ENCODE measurements at regions not wholly inside any gene's neighbourhood (a gene's known extent, or its start where the extent isn't known, plus 50 kb on each side); places are given as distances from the start of the nearest gene placed in this dataset.

DNA sequence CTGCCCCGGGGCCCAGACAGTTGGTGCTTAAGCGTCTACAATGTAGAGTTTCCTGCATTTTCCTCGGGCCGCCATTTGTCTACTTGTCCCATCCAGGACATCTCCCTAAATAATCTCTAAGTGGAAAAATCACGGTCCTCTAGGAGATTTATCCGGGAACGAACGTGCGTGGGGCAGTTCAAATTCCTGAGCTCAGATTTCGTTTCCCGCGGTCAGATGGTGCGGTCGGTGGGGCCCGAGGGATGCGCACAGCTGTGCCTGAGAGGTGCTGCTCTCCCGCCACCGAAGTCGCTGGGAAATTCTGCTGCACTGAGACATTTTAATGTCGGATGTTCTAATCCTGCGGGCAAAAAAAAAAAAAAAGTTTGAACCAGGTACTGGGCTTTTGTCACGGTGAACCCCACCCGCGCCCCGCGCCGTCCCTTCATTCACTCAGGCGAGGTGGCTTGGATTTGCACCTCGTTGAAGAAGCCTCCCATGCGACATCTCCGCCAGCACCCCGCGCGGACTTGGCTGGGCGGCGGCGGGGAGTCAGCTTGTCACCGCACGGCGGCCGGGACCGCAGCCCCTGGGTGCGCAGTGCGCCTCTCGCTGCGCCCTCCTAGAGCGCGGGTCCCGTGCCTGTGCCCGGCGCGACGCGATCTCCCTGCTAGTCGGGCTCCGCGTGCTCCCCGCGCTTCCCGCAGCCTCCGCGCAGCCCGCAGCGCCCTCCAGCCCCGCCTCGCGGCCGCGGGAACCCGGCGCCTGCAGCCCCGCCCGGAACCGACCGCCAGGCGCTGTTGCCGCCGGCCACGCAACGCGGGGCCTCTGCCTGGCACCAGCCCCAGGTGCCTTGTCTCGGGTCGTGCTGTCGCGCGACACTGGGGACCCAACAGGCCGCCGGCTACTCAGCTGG, 191.9 kb upstream of the TCF4 start (continued):
- TF ChIP-seq RAD21 (CRISPR knock-in tag; conservative IDR thresholded peaks at IDR 0.05 in 1 of 2, IDR thresholded peaks at IDR 0.05 in 1 of 2) (peak; percentile 27 to 35; a peak in 3 of 4 replicates), PHB (CRISPR knock-in tag; IDR thresholded peaks at IDR 0.05) (no peak), CXXC5 (CRISPR knock-in tag; IDR thresholded peaks at IDR 0.05) (peak; percentile 69), MAZ (CRISPR knock-in tag; conservative IDR thresholded peaks at IDR 0.05 in 1 of 2, IDR thresholded peaks at IDR 0.05 in 1 of 2) (peak in 1 of 2 experiments; percentile 37; a peak in 1 of 4 replicates), TAF1 (IDR thresholded peaks at IDR 0.05; ENCODE audit: control insufficient read depth, extremely low read depth, insufficient read depth, low read length, severe bottlenecking) (no peak), FOXO4 (CRISPR knock-in tag; IDR thresholded peaks at IDR 0.05) (no peak), NRF1 (conservative IDR thresholded peaks at IDR 0.05 in 1 of 2, IDR thresholded peaks at IDR 0.05 in 1 of 2) (peak in 1 of 2 experiments; percentile 20; a peak in 1 of 4 replicates), FOXM1 (IDR thresholded peaks at IDR 0.05; ENCODE audit: low read depth) (no peak), FOXM1 (CRISPR knock-in tag; IDR thresholded peaks at IDR 0.05; ENCODE audit: low read depth) (no peak), ZSCAN29 (IDR thresholded peaks at IDR 0.05) (no peak), KAT7 (CRISPR knock-in tag; IDR thresholded peaks at IDR 0.05; ENCODE audit: borderline replicate concordance) (no peak)
- TF ChIP-seq, protein P1, sequence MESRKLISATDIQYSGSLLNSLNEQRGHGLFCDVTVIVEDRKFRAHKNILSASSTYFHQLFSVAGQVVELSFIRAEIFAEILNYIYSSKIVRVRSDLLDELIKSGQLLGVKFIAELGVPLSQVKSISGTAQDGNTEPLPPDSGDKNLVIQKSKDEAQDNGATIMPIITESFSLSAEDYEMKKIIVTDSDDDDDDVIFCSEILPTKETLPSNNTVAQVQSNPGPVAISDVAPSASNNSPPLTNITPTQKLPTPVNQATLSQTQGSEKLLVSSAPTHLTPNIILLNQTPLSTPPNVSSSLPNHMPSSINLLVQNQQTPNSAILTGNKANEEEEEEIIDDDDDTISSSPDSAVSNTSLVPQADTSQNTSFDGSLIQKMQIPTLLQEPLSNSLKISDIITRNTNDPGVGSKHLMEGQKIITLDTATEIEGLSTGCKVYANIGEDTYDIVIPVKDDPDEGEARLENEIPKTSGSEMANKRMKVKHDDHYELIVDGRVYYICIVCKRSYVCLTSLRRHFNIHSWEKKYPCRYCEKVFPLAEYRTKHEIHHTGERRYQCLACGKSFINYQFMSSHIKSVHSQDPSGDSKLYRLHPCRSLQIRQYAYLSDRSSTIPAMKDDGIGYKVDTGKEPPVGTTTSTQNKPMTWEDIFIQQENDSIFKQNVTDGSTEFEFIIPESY (CRISPR knock-in tag; IDR thresholded peaks at IDR 0.05): peak; percentile 8; the same call in 1 of the 2 replicates
- TF ChIP-seq, protein P2, sequence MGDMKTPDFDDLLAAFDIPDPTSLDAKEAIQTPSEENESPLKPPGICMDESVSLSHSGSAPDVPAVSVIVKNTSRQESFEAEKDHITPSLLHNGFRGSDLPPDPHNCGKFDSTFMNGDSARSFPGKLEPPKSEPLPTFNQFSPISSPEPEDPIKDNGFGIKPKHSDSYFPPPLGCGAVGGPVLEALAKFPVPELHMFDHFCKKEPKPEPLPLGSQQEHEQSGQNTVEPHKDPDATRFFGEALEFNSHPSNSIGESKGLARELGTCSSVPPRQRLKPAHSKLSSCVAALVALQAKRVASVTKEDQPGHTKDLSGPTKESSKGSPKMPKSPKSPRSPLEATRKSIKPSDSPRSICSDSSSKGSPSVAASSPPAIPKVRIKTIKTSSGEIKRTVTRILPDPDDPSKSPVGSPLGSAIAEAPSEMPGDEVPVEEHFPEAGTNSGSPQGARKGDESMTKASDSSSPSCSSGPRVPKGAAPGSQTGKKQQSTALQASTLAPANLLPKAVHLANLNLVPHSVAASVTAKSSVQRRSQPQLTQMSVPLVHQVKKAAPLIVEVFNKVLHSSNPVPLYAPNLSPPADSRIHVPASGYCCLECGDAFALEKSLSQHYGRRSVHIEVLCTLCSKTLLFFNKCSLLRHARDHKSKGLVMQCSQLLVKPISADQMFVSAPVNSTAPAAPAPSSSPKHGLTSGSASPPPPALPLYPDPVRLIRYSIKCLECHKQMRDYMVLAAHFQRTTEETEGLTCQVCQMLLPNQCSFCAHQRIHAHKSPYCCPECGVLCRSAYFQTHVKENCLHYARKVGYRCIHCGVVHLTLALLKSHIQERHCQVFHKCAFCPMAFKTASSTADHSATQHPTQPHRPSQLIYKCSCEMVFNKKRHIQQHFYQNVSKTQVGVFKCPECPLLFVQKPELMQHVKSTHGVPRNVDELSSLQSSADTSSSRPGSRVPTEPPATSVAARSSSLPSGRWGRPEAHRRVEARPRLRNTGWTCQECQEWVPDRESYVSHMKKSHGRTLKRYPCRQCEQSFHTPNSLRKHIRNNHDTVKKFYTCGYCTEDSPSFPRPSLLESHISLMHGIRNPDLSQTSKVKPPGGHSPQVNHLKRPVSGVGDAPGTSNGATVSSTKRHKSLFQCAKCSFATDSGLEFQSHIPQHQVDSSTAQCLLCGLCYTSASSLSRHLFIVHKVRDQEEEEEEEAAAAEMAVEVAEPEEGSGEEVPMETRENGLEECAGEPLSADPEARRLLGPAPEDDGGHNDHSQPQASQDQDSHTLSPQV (IDR thresholded peaks at IDR 0.05): 0 out of 2 replicates have a peak, but pooled peaks have one; percentile 43
